Erythroblast (primary cell): ENCODE measurements at regions not wholly inside any gene's neighbourhood (a gene's known extent, or its start where the extent isn't known, plus 50 kb on each side); places are given as distances from the start of the nearest gene placed in this dataset.

ENCODE experiments used
- GATA1 ChIP-seq: IDR thresholded peaks from 2 replicates; pipeline ENCODE4 v1.6.1; 2011; ENCODE audit warnings: low read depth, mild to moderate bottlenecking, control low read depth, low read length, moderate library complexity
- POLR2A ChIP-seq: IDR thresholded peaks from 2 replicates; pipeline ENCODE4 v1.6.1; 2011; ENCODE audit warnings: mild to moderate bottlenecking, low read length

- no peak for TF ChIP-seq POLR2A
- TF ChIP-seq GATA1 = no peak
These were observed 199.6 kb upstream of the SRRM4 start for GRCh38 chr12:118781692-118782091.
